ENCODE measurements at regions not wholly inside any gene's neighbourhood (a gene's known extent, or its start where the extent isn't known, plus 50 kb on each side); places are given as distances from the start of the nearest gene placed in this dataset.
A peak's percentile ranks its signal among the peaks of the same experiment; 100 is the strongest.

- H3K9me3 Mint-ChIP-seq (ENCODE audit: unreplicated experiment) = no peaks in the 10 kb centered on the region
- TF ChIP-seq CTCF (IDR thresholded peaks at IDR 0.05; ENCODE audit: insufficient read depth in 1 of 2, low read depth in 1 of 2, low read length in 1 of 2, severe bottlenecking in 1 of 2, unreplicated experiment in 1 of 2) = no peak
- Histone ChIP-seq H3K4me1 (no peaks in the 10 kb centered on the region), H3K4me3 (ENCODE audit: low read depth, low read length) (no peak overlapping the region), H3K9me3 (no peaks in the 10 kb centered on the region), H3K36me3 (ENCODE audit: control insufficient read depth, insufficient read depth, low read length) (no peaks in the 10 kb centered on the region), H3K27me3 (replicated peaks; ENCODE audit: control insufficient read depth, insufficient read depth, low read length) (no peaks in the 10 kb centered on the region)
- no peak for DNase-seq
- H3K4me3 Mint-ChIP-seq (ENCODE audit: unreplicated experiment) = no peak overlapping the region
- ChIA-PET POLR2A (no interaction called here), CTCF (no interaction called here)
- BruUV-seq (replicated peaks) = no TSS peak
- no peak overlapping the region for H3K27ac Mint-ChIP-seq (ENCODE audit: unreplicated experiment)
- intact Hi-C loops (cut with micrococcal nuclease; ENCODE audit: unreplicated experiment) = no loop called here
- no peaks in the 10 kb centered on the region for H3K27me3 Mint-ChIP-seq (ENCODE audit: insufficient read depth, unreplicated experiment)
- no peaks in the 10 kb centered on the region for H3K4me1 Mint-ChIP-seq (ENCODE audit: low read depth, unreplicated experiment)
- no peaks in the 10 kb centered on the region for H3K36me3 Mint-ChIP-seq (ENCODE audit: insufficient read depth, unreplicated experiment)
Observed at GRCh38 chr18:47577520-47577919, 326.1 kb upstream of the SKOR2 start.

- Mint-ChIP-seq H3K4me3 (ENCODE audit: unreplicated experiment) (no peak overlapping the region), H3K27me3 (ENCODE audit: insufficient read depth, unreplicated experiment) (no peaks in the 10 kb centered on the region), H3K4me1 (ENCODE audit: low read depth, unreplicated experiment) (no peaks in the 10 kb centered on the region), H3K36me3 (ENCODE audit: insufficient read depth, unreplicated experiment) (no peaks in the 10 kb centered on the region), H3K9me3 (ENCODE audit: unreplicated experiment) (no peaks in the 10 kb centered on the region), H3K27ac (ENCODE audit: unreplicated experiment) (no peak overlapping the region)
- TF ChIP-seq CTCF (IDR thresholded peaks at IDR 0.05; ENCODE audit: insufficient read depth in 1 of 2, low read depth in 1 of 2, low read length in 1 of 2, severe bottlenecking in 1 of 2, unreplicated experiment in 1 of 2) = no peak
- CTCF ChIA-PET = no interaction called here
- Histone ChIP-seq H3K27me3 (replicated peaks; ENCODE audit: control insufficient read depth, insufficient read depth, low read length) (no peaks in the 10 kb centered on the region), H3K9me3 (no peaks in the 10 kb centered on the region), H3K4me3 (ENCODE audit: low read depth, low read length) (no peak overlapping the region), H3K36me3 (ENCODE audit: control insufficient read depth, insufficient read depth, low read length) (no peaks in the 10 kb centered on the region), H3K4me1 (no peaks in the 10 kb centered on the region)
- no TSS peak for BruUV-seq (replicated peaks)
- POLR2A ChIA-PET = no interaction called here
- DNase-seq = peak in 1 of 2 experiments; percentile 1
- intact Hi-C loops (cut with micrococcal nuclease; ENCODE audit: unreplicated experiment) = no loop called here
Observed at GRCh38 chr18:47574966-47575365, 323.5 kb upstream of the SKOR2 start.

GRCh38 chr18:47571957-47572356 lies 320.5 kb upstream of the SKOR2 start:
- intact Hi-C loops (cut with micrococcal nuclease; ENCODE audit: unreplicated experiment) = no loop called here
- no TSS peak for BruUV-seq (replicated peaks)
- Mint-ChIP-seq H3K9me3 (ENCODE audit: unreplicated experiment) (no peaks in the 10 kb centered on the region), H3K27me3 (ENCODE audit: insufficient read depth, unreplicated experiment) (no peaks in the 10 kb centered on the region), H3K27ac (ENCODE audit: unreplicated experiment) (no peak overlapping the region), H3K36me3 (ENCODE audit: insufficient read depth, unreplicated experiment) (no peaks in the 10 kb centered on the region), H3K4me3 (ENCODE audit: unreplicated experiment) (no peak overlapping the region), H3K4me1 (ENCODE audit: low read depth, unreplicated experiment) (no peaks in the 10 kb centered on the region)
- no peak for TF ChIP-seq CTCF (IDR thresholded peaks at IDR 0.05; ENCODE audit: insufficient read depth in 1 of 2, low read depth in 1 of 2, low read length in 1 of 2, severe bottlenecking in 1 of 2, unreplicated experiment in 1 of 2)
- CTCF ChIA-PET = no interaction called here
- no peaks in the 10 kb centered on the region for H3K4me1 ChIP-seq
- POLR2A ChIA-PET = no interaction called here
- no peak for DNase-seq
- H3K27me3 ChIP-seq (replicated peaks; ENCODE audit: control insufficient read depth, insufficient read depth, low read length) = no peaks in the 10 kb centered on the region
- no peak overlapping the region for H3K4me3 ChIP-seq (ENCODE audit: low read depth, low read length)
- H3K36me3 ChIP-seq (ENCODE audit: control insufficient read depth, insufficient read depth, low read length) = no peaks in the 10 kb centered on the region
- no peaks in the 10 kb centered on the region for H3K9me3 ChIP-seq

Measured in Caco-2 (cell line).